Stimulated activated CD4-positive, alpha-beta T cell treated with anti-CD3 and anti-CD28 coated beads, Interleukin-4, amount 100 ng/mL, for 24 hours (primary cell): ENCODE measurements at regions not wholly inside any gene's neighbourhood (a gene's known extent, or its start where the extent isn't known, plus 50 kb on each side); places are given as distances from the start of the nearest gene placed in this dataset.

ENCODE experiments used
- DNase-seq: peaks from one replicate; pipeline ENCODE4 v3.0.0-alpha.2; 2020

DNA sequence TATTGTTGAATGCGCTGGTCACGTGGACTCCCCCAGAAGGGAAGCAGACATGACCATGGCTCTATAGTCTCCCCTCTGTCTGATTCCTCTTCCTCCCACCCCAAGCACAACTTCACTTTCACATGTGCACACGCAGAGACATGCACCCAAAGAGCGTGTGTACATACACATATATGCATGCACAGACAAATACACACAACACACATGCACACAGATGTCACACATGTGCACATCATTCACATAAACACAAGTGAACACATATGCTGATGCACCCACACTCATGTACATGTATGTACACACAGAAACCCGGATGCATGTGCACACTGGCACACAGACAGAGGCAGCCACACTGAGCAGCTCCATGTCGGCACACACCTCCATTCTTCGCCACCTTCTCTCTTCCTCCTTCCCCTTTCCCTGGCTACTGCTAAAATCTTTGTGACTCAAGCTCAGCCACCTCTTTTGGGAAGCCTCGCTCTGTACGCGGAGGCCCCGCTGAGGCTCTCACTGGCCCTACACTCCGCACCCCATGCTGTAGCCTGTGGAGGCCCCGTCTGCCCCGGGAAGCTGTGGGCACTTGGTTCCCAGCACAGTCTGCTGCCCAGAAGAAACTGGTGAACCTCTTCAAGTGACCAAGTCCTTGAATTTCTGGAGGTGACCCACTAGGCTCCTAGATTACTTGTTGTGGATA lies 101.6 kb upstream of the TEX51 start:
- no peak for DNase-seq

DNA sequence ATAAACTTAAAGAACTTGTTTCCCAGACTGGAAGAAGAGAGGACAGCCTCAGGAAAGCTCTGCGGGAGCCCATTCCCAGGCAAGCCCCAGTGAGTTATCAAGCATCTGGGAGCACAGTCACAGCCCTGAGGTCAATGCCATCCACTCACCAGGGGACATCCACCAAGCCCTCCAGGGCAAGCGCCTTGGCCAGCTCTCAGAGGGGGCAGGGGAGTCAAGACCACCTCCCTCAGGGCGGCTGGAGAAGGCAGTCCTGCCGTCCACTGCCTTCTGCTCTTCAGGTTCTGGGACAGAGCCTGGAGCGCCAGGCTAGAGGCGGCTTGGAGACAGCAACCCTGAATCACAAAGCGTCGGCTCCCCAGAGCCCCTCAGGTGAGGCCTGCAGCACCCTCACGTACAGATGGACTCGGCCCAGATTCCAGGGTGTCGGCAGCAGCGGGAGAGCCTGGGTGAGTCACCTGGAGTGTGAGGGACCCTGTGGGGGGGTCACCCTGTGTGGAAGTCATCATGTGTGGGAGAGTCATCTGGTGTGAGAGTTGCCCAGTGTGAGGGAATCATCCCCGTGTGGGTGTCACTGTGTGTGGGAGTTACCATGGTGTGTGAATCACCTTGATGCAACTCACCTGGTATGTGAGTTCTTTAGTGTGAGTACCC lies 100.9 kb upstream of the TEX51 start:
- no peak for DNase-seq

DNA sequence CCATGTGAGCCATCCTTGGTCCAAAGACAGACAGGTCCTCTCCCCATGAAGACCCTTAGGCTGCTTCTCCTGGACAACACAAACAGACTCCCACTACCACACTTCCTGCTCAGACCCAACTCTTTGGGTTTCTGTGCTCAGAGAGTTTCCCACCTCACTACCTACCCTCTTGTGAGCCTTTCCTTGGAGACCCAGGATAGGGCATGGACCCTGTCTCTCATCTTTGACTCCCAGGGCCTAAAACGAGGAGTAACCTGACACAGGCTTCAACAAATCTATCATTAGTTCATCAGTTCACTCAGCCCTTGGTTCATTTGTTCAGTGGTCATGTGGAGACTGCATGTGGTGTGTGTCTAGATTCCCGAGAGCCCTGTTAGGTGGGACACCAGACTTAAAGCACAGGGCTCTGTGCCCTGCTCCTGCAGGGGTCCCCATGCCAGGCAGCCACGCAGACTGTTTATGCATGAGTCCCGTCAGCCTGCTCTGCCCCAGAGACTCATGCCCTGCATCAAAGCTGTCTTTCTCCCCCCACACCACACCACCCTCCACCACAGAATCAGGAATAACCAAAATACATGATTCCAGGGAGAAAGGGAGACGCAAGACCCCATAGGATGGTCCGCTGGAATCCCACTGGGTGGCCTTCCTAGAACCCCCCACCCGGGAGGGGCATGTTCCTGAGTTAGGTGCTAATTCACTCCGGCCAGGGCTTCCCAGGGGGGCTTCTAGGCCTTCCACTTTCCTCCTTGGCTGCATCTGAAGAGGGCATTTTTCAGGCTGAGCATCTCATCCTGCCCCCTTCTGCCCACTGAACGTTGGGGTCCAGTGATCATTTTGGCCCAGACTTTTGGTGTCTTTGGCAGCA lies 100.2 kb upstream of the TEX51 start:
- no peak for DNase-seq

DNA sequence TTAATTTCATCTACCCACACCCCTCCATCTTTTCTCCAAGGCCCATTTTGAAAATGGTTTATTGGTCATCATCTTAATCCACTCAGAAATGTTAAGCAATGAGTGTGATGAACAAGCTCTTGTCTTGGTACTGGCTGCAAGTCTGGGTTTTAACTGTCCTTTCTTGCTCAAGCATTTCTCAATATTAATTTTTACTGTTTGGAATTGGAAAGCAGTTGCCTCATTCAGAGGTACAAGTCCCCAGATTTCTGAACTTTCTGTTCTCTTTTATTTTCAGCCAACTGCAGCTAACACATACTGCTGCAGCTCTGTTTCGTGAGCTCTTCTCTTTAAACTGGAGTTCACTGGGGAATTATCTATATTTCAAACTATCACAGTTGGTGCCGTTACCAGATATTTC lies 99.4 kb upstream of the TEX51 start:
- no peak for DNase-seq

DNA sequence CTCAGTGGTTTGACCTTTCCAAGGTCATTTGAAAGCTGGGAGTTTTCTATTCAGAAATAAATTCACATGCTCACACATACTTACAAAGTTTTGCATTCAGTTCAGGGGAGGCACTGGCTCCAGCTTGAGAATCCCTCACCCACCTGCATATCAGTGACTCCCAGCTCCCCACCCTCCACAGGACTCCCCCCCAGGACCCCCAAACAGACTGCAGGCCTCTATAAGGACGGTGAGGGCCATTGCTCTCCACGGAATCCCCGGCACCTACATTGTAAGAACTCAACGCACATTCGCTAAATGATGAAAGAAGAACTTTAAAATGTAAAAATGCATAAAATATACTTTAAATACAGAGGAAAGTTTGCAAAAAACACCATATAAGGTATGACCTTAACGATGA lies 97.2 kb upstream of the TEX51 start:
- no peak for DNase-seq

DNA sequence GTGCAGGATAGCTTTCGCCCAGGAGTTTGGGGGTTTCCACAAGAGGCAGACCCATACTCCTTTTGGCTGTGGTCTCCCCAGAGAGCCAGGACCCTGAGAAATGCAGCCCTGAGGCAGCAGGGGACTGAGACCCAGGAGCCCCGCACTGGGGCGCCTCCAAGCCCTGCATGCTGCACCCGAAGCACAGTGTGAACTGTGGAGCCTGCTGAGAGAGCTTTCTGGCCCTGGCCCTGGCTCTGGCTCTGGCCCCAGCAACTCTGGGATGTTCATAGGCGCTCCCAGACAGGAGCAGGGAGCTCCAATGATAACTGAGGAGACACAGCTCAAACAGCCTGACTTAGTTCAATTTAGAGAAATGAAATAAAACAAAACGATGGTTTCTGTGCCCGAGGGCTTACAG lies 96.4 kb upstream of the TEX51 start:
- no peak for DNase-seq

DNA sequence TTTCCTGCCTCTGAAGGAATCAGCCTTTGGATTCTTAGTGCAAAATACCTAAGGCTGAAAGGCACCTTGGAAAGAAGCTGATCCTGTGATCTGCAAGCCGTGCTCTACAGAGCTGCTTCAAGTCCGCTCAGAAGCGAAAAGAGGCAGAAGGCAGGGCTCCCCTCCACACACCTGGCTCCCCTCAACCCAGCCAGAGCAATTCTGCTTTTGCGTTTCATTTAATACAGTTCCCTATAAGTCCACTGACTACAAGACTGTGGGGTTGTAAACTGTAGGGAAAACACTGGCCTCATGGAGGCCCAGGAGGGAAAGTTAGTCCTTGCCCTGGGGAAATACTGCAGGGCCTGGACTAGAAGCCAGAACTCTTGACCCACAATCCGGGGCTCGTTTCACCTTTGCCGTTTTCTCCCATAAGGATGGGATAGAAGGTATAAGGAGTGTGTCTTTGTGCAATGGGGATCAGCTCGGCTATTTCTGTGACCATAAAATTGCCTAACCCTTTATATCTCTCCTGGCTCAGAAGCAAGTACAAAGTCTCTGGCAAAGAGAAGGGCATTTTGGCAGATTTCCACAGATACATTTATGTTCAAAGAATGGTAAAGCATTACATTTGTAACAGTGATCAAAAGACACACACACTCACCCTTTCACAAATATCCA lies 95.8 kb upstream of the TEX51 start:
- DNase-seq, result no peak

DNA sequence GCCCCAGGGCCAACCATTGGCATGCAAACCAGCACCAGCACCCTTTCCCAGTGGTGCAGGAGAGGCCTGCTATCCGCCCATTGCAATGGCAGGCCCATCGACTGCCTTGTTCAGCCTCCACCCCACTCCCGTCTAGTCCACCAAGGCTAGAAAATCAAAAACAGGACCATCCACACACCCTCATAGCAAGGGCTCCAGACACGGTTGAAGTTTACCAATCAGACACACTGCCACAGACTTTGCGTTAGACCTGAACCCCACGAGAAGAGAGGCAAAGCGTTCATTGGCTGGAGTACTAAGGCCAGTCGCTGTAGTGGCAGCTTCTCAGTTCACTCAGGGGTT lies 95.3 kb upstream of the TEX51 start:
- DNase-seq, result no peak

DNA sequence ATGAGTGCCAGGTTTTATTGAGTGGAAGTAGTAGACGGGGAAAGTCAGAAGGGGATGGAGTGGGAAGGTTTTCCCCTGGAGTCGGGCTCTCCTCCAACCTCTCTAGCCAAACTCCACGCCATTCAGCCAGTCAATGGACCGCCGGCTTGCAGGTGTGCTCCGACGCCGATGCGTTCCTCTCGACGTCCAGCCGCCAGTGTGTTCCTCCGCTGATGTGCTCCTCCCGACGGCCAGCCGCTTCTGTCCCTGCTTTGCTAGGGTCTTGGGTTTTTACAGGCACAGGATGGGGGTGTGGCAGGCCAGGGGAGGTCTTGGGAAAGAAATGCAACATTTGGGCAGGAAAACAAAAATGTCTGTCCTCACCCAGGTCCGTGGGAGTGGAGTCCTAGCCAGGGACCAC lies 94.3 kb upstream of the TEX51 start:
- DNase-seq, result no peak

DNA sequence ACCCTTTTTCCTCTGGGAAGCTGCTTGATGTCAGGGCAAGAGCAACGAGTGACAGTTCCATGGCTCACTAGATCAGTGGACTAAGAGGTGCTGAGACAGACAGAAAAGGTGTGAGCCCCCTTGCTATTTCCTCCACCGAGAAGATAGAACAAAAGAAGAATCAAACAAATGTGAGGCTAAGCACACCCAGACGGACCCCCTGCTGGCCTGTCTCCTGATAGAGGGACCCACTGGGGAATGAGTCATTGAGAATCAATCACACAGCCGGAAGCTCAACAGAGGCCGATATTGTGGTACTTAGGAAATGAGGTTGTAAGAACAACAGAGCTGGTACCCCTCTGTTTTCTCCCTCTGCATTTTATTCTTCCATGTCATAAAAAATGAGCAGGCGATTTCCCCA lies 89.8 kb upstream of the TEX51 start:
- no peak for DNase-seq

DNA sequence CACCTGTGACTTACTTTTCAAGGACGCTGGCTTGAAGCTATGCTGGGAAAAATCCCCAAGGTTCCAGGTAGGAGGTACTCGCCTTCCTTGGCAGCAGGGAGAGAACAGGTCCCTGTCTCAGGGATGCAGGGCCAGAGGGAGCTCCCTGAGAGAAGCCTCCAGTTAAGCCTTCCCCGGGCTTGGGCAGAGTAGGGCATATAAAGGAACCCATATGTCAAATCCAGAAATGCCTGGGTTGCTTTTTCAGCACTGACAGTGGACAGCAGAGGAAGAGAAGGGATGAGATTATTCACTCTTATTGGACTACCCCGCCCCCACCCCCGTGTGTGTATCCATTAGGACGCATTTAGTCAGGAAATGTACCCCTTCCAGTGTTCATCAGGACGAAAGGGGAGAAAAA lies 89.3 kb upstream of the TEX51 start:
- DNase-seq, result no peak

DNA sequence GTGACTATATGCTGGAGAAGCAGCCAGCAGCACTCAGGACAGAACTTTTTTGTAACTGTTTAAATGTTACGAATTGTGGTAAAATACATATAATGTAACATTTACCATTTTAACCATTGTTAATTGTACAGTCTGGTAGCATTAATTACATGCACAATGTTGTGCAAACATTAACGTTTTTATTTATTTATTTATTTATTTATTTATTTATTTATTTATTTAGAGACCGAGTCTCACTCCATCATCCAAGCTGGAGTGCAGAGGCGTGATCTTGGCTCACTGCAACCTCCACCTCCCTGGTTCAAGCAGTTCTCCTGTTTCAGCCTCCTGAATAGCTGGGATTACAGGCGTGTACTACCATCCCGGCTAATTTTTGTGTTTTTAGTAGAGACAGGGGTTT lies 88.7 kb upstream of the TEX51 start:
- DNase-seq, result no peak

DNA sequence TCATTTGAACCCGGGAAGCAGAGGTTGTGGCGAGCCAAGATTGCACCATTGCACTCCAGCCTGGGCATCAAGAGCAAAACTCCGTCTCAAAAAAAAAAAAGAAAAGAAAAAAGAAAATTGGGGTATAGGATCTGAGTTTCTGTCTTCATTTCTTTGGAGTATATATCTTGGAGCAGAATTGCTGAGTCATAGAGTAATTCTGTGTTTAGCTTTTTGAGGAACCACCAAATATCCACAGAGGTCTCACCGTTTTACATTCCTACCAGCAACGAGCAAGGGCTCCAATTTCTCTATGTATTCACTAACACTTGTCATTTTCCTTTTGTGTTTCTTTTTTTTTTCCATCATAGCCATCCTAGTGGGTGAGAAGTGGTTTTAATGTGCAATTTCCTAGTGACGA lies 87.6 kb upstream of the TEX51 start:
- DNase-seq, result no peak

DNA sequence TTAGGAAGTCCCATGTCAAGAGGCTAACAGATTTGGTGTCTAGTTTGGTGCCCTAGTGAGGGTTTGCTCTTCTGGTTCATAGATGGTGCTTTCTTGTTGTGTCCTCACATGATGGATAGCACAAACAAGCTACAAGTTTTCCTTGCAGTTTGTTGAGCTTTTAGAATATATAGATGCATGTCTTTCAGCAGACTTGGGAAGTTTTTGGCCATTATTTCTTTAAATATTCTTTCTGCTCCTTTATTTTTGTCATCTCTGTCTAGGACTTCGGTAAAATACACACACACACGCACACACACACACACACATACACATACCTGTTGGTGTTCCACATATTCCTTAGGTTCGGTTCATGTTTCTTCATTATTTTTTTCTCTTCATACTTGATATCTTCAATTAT lies 81.5 kb upstream of the TEX51 start:
- DNase-seq, result no peak

DNA sequence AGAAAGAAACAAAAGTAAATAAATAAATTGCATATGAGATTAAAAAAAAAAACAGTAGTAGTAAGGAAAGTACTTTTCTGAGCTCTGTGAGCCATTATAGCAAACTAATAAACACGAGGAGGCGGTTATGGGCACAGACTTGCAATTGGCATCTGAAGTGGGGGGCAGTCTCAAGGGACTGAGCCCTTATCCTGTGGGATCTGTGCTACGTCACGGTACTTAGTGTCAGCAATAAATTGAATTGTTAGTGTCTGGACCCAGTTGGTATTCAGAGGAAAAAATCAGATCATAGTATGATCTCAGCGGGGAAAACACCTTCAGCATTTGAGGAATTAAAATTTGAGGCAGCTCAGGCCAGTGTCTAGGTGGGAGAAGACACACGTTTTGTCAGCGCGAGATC lies 76.6 kb upstream of the TEX51 start:
- DNase-seq, result no peak

DNA sequence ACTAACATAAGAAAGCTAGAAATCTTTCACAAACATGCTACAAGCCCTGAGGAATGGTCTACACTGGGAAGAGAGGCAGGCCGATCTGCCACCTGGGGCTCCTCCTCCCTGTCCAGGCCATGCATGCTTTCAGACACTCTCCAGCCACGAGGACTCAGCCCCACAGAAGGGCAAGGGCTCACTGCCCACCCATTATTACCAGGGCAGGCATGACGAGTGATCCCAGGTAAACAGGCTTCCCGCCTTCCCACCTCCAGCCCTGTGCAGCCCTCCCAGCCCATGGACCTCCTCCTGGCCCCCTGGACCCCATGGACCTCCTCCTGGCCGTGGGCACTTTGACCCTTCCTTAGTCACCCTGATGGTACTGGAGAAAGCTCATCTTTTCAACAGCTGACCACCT lies 75.8 kb upstream of the TEX51 start:
- DNase-seq, result no peak

DNA sequence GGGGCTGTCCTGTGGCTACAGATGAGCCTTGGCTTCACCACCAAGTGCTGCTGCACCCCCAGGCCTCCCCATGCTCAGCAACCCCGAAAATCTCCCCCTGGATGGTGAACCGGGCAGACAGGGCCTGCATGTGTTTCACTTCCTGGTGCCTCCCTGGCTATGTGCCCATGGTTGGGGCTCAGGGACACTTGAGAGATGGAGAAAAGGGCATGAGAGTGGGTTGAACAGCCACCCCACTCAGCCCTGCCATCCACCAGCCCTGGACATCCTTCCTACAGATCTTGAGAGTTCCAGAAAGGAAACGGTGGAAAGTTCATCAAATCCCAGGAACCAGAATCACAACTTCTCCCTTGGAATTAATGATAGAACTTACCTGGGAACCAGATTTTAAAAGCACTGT lies 74.7 kb upstream of the TEX51 start:
- DNase-seq, result no peak

DNA sequence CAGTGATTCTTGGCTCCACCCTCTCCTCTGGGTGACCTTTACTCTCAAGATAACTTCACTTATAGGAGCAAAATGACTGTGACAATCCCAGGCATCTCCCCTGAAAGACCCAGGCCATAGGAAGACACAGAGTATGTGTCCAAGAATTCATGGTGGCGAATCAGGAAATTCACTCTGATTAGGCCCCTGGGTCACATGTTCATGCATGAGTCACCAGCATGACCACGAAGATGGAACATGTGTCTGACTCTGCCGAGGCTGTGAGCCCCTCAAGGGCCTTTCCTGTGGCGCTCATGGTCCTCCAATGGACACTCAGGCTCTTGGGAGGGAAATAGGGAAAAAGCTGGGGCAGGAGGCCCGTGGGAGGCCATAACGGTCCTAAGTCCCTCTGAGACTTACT lies 74.0 kb upstream of the TEX51 start:
- DNase-seq, result no peak

DNA sequence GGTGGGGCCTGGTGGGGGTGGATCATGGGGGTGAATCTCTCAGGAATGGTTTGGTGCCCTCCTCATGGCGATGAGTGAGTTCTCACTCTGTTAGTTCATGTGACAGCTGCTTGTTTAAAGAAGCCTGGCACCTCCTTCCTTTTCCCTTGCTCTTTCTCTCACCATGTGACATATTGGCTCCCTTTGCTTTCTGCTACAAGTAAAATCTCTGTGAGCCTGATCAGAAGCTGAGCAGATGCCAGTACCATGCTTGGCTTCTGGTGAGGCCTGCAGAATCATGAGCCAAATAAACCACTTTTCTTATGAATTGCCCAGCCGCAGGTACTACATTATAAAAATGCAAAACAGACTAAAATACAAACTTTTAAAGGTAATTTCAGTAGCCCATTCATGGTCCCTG lies 73.4 kb upstream of the TEX51 start:
- DNase-seq, result no peak

DNA sequence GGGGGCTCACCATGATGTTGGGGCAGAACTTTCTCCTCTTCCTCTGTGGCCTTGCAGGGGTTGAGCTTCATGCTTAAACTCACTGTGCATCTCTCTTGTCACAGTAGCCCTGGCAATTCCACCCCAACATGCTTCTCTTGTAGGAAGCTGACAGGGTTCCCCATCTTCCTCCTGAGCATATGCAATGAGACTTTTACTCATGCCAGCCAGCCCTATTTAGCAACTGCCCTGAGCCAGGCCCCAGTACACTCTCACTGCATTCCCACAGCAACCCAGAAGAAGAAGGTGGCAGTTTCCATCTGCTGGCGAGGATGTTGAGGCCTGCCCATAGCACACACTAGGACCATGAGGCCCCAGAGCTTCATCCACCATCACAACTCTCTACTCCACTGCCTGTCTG lies 72.2 kb upstream of the TEX51 start:
- no peak for DNase-seq

DNA sequence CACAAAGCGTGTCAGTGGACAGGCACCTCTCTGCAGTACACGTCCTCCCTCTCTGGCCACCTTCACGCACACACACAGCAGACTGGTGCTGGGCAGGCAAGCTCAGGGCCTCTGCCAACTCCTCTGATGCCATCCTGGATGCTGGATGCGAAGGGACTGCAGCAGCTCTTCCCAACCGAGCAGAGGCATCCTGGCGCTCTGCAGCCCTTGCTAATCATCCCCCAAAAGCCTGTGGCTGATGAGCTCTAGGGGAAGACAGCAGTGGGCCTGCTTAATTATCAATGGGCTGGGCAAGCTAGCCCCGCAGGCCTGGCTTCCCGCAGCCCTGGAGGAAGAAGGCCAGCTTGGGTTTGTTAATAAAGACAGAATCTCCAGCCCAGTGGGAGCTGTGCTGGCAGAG lies 71.3 kb upstream of the TEX51 start:
- DNase-seq, result no peak

DNA sequence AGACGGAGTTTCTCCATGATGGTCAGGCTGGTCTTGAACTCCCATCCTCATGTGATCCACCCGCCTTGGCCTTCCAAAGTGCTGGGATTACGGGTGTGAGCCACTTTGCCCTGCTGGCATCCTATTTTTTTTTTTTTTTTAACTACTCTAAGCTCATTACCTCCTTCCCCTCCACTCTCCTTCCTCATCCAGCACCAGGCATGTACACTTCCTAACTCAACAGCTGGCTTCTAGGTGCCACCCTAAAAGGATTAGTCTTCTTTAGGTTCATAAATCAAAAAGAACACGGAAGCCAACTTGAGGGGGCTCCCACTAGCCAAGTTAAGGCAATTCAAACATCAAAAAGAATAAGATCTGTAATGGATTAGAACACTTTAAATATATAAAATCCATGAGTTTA lies 70.6 kb upstream of the TEX51 start:
- DNase-seq, result no peak

DNA sequence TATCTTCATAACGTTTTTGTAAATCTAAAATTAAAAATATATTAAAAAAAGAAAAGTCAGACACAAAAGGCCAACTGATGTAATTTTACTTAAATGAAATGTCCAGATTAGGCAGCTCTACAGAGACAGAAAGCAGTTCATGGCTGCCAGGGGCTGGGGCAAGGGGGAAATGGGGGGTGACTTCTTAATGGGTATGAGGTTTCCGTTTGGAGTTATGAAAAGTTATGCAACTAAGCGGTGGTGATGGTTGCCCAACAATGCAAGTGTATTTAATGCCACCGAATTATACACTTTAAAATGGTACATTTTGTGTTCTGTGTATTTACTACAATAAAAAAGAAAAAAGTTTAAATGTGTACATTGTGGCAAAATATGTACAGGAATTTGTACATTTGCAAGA lies 70.2 kb upstream of the TEX51 start:
- DNase-seq, result no peak
